B cell (primary cell): ENCODE measurements at regions not wholly inside any gene's neighbourhood (a gene's known extent, or its start where the extent isn't known, plus 50 kb on each side); places are given as distances from the start of the nearest gene placed in this dataset.

Experiments
- CTCF ChIP-seq: fragments of 200-600 bp; IDR thresholded peaks from one replicate; pipeline ENCODE4 v1.8.0; 2022; ENCODE audit warnings: antibody characterized with exemption, mild to moderate bottlenecking
- EZH2 ChIP-seq: IDR thresholded peaks from 2 replicates; pipeline ENCODE4 v1.6.1; 2012; ENCODE audit warnings: borderline replicate concordance, low read depth, mild to moderate bottlenecking, moderate library complexity, low read length; ENCODE audit not compliant: insufficient read depth, poor library complexity, severe bottlenecking

- TF ChIP-seq EZH2 = no peak
- TF ChIP-seq CTCF = no peak
Measured at GRCh38 chr18:56210520-56210919, 427.9 kb downstream of the TXNL1 start.
